Spleen (tissue), 11 donors: ENCODE measurements at regions not wholly inside any gene's neighbourhood (a gene's known extent, or its start where the extent isn't known, plus 50 kb on each side); places are given as distances from the start of the nearest gene placed in this dataset.
"Not testable (repeated sequence)": the region's sequence is repeated elsewhere in the genome, so short reads cannot be mapped to it uniquely, and the experiment has no call there.

Experiments
- DNase-seq: peaks from one replicate; pipeline ENCODE4 v3.0.0-alpha.2; 2020
- H3K27ac ChIP-seq, 8 donors: fragments of 200-600 bp; sonication (generic) in 7 of 8; 1 replicate in 4 of 8; 2 replicates in 4 of 8; pipeline versions ENCODE4 v1.5.0 to v1.8.0; 2016 to 2021; ENCODE audit warnings: inconsistent platforms in 4 of 8, mild to moderate bottlenecking in 4 of 8, moderate library complexity in 1 of 8
- H3K27me3 ChIP-seq, 7 donors: fragments of 200-600 bp; sonication (generic) in 6 of 7; replicated peaks in 1 of 7; 1 replicate in 4 of 7; 2 replicates in 3 of 7; pipeline versions ENCODE4 v1.5.0 to v1.8.0; 2016 to 2021; ENCODE audit warnings: inconsistent platforms in 3 of 7, mild to moderate bottlenecking in 1 of 7
- H3K36me3 ChIP-seq, 6 donors: fragments of 200-600 bp; sonication (generic) in 5 of 6; 1 replicate in 4 of 6; 2 replicates in 2 of 6; pipeline versions ENCODE4 v1.5.0 to v1.8.0; 2016 to 2021; ENCODE audit warnings: inconsistent platforms in 2 of 6
- H3K4me1 ChIP-seq, 6 donors: fragments of 200-600 bp; sonication (generic) in 5 of 6; 1 replicate in 3 of 6; 2 replicates in 3 of 6; pipeline versions ENCODE4 v1.5.0 to v1.8.0; 2016 to 2021; ENCODE audit warnings: inconsistent platforms in 3 of 6
- H3K4me3 ChIP-seq, 8 donors: fragments of 200-600 bp; sonication (generic) in 7 of 8; 1 replicate in 4 of 8; 2 replicates in 4 of 8; pipeline versions ENCODE4 v1.5.0 to v1.8.0; 2016 to 2021; ENCODE audit warnings: inconsistent platforms in 4 of 8, mild to moderate bottlenecking in 4 of 8, moderate library complexity in 2 of 8
- H3K9me3 ChIP-seq, 8 donors: fragments of 200-600 bp; sonication (generic) in 7 of 8; 1 replicate in 4 of 8; 2 replicates in 4 of 8; pipeline versions ENCODE4 v1.5.0 to v1.8.0; 2016 to 2021; ENCODE audit warnings: inconsistent platforms in 4 of 8
- CTCF ChIP-seq, 11 experiments: fragments of 200-600 bp in 7 of 11; fragments of 450-650 bp in 4 of 11; sonication (generic) in 4 of 11; IDR thresholded peaks in 8 of 11; conservative IDR thresholded peaks in 3 of 11; 1 replicate in 7 of 11; 2 replicates in 4 of 11; pipeline versions ENCODE4 v1.4.0 to v1.8.0; 2016 to 2021; ENCODE audit warnings: antibody characterized with exemption in 11 of 11, inconsistent platforms in 4 of 11, mild to moderate bottlenecking in 1 of 11
- POLR2A ChIP-seq, 3 donors: fragments of 450-650 bp; IDR thresholded peaks; one replicate each; pipeline ENCODE4 v1.5.1; 2017; ENCODE audit warnings: antibody characterized with exemption in 3 of 3, mild to moderate bottlenecking in 1 of 3
- POLR2AphosphoS5 ChIP-seq, 3 donors: sonication (generic); formaldehyde crosslinking; IDR thresholded peaks; one replicate each; pipeline ENCODE4 v1.5.1; 2017; ENCODE audit warnings: antibody characterized with exemption in 3 of 3
- WGBS, 5 donors: extraction: QIAGEN DNeasy Blood & Tissue Kit in 3 of 5; methylation state at CpG; one replicate each; pipeline versions ENCODE4 v1.1.5 to v1.1.7; 2013 to 2018; 5-methylcytosine and 5-hydroxymethylcytosine counted together
- intact Hi-C: fragments of 100-400 bp; cut with DNase I; formaldehyde crosslinking; loops from one replicate; pipeline ENCODE4 v1.15.0; 2023; ENCODE audit warnings: low total_unique reads
- donor health status: healthy with polysubstance abuse.
- donor health status: DM: no; HTN: no; CAD: no; lungs with moderate emphysema.
- donor health status: DM: no; HTN: no; CAD: no.
- donor health status: Bipolar disorder and iron deficiency.
- donor health status: healthy.
- donor health status: DM: no; HTN: no; CAD: no.
- donor health status: DM: yes; HTN: yes; CAD: no.

DNA sequence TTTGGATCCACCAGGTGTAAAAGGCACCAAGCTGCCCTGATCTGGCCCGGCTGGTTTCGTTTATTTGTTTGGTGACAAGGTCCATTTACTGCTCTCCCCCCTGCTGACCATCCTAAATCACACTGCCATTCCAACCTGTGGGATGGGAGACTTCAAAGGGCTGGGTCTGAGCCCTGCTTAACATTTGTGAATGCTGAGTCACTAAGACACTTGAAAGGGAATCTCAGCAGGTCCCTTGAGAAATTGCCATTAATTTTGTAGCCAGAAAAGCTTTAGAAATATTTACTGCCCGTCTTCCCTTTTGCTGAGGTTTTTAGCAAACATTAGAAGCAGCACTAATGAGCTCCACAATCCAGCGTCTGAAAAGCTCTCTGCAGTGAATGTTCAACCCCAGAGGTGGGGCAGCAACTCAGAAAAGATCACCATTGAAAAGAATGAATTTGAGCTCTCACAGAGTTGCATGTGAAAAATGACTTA, 133.8 kb downstream of the ARL4C start:
- WGBS, 5 donors: 38 to 55% (median 49%) methylated on average over 4 of the region's 4 CpGs
- Histone ChIP-seq H3K36me3 (no peaks in the 10 kb centered on the region), H3K27me3 (no peaks in the 10 kb centered on the region), H3K4me1 (peaks cover 0 to 12% (median under 1%) of the 10 kb centered on the region in 6 donors), H3K4me3 (no peak overlapping the region), H3K9me3 (peaks cover 0 to 14% (median 7%) of the 10 kb centered on the region in 8 donors), H3K27ac (no peak overlapping the region)
- intact Hi-C loops: no loop called here
- TF ChIP-seq POLR2A (IDR thresholded peaks at IDR 0.05) (no peak), POLR2AphosphoS5 (IDR thresholded peaks at IDR 0.05) (no peak)
- no peak for DNase-seq

GRCh38 chr2:234360313-234360975, 136.4 kb downstream of the ARL4C start:
- H3K27me3 ChIP-seq, H3K4me3 ChIP-seq, H3K27ac ChIP-seq, DNase-seq, H3K36me3 ChIP-seq, H3K4me1 ChIP-seq, intact Hi-C loops: not testable (repeated sequence)
- H3K9me3 ChIP-seq: peaks cover 0 to 14% (median 7%) of the 10 kb centered on the region in 8 donors

GRCh38 chr2:234357666-234358065, 139.2 kb downstream of the ARL4C start:
- no peaks in the 10 kb centered on the region for H3K36me3 ChIP-seq
- no peak for DNase-seq
- intact Hi-C loops: no loop called here
- WGBS, 5 donors: 64 to 100% (median 87%) methylated on average over 2 to 3 of the region's 3 CpGs
- H3K4me1 ChIP-seq: peaks cover 0 to 14% (median 0%) of the 10 kb centered on the region in 6 donors
- H3K9me3 ChIP-seq: peaks cover 0 to 24% (median 17%) of the 10 kb centered on the region in 8 donors
- no peaks in the 10 kb centered on the region for H3K27me3 ChIP-seq
- TF ChIP-seq POLR2AphosphoS5 (IDR thresholded peaks at IDR 0.05): no peak
- H3K4me3 ChIP-seq: no peak overlapping the region
- no peak overlapping the region for H3K27ac ChIP-seq

DNA sequence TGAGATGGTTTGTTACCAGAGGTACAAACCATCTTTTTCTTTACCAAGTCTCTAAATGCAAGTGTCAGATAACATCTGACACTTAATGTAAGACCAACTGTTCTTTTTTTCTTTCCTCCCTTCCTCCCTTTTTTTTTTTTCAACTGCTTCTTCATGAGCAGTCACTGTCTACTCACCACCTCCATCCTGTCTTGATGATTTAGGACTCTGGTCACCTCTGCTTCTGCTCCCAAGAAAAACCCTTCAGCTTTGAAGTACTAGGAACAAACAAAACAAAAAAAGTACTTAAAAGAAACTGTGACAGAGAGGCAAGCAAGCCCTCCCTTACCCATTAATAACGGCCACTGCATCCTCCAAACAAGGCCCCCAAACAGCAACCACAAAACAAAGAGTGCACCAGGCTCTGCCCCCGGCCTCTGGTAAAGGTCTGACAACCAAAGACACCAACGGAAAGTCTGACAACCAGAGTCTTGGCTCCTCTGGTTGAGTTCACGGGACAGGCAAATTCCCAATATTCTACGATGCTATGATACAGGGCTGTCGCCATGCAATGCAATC, 141.0 kb downstream of the ARL4C start:
- Histone ChIP-seq H3K9me3 (peaks cover 0 to 31% (median 21%) of the 10 kb centered on the region in 8 donors), H3K4me1 (peaks cover 0 to 14% (median 0%) of the 10 kb centered on the region in 6 donors), H3K27me3 (no peaks in the 10 kb centered on the region), H3K27ac (no peak overlapping the region), H3K4me3 (no peak overlapping the region), H3K36me3 (no peaks in the 10 kb centered on the region)
- 57 to 73% (median 60%) methylated on average over 6 of the region's 6 CpGs for WGBS, 5 donors
- TF ChIP-seq POLR2A (IDR thresholded peaks at IDR 0.05) (no peak), POLR2AphosphoS5 (IDR thresholded peaks at IDR 0.05) (no peak), CTCF (IDR thresholded peaks at IDR 0.05 in 8 of 11, conservative IDR thresholded peaks at IDR 0.05 in 3 of 11) (no peak)
- no peak for DNase-seq
- intact Hi-C loops: no loop called here

GRCh38 chr2:234355021-234355720, 141.7 kb downstream of the ARL4C start:
- intact Hi-C loops: no loop called here
- WGBS, 5 donors: 65 to 73% (median 73%) methylated on average over 12 of the region's 12 CpGs
- TF ChIP-seq CTCF (IDR thresholded peaks at IDR 0.05 in 8 of 11, conservative IDR thresholded peaks at IDR 0.05 in 3 of 11) (no peak), POLR2AphosphoS5 (IDR thresholded peaks at IDR 0.05) (peak in 1 of 3 donors; percentile 9)
- H3K27me3 ChIP-seq: no peaks in the 10 kb centered on the region
- no peaks in the 10 kb centered on the region for H3K36me3 ChIP-seq
- H3K4me1 ChIP-seq: peaks cover 0 to 14% (median 0%) of the 10 kb centered on the region in 6 donors
- no peak for DNase-seq
- no peak overlapping the region for H3K27ac ChIP-seq
- no peak overlapping the region for H3K4me3 ChIP-seq
- peaks cover 0 to 31% (median 21%) of the 10 kb centered on the region in 8 donors for H3K9me3 ChIP-seq
